Adrenal gland (tissue), 9 donors: ENCODE measurements at regions not wholly inside any gene's neighbourhood (a gene's known extent, or its start where the extent isn't known, plus 50 kb on each side); places are given as distances from the start of the nearest gene placed in this dataset.

Source experiments
- DNase-seq, 7 donors: peaks; one replicate each; pipeline ENCODE4 v3.0.0-alpha.2; 2019 to 2020
- H3K27ac ChIP-seq, 5 donors: fragments of 200-600 bp; sonication (generic) in 4 of 5; 1 replicate in 3 of 5; 2 replicates in 2 of 5; pipeline versions ENCODE4 v1.5.1 to v1.8.0; 2016 to 2020; ENCODE audit warnings: mild to moderate bottlenecking in 1 of 5
- H3K27me3 ChIP-seq: fragments of 200-600 bp; 2 replicates; pipeline ENCODE4 v1.8.0; 2021
- H3K36me3 ChIP-seq, 2 donors: fragments of 200-600 bp; replicated peaks in 1 of 2; 1 replicate in 1 of 2; 2 replicates in 1 of 2; pipeline versions ENCODE4 v1.5.1 to v1.8.0; 2018 to 2022
- H3K4me1 ChIP-seq, 2 donors: fragments of 200-600 bp; replicated peaks in 1 of 2; 1 replicate in 1 of 2; 2 replicates in 1 of 2; pipeline versions ENCODE4 v1.5.1 to v1.8.0; 2018 to 2021
- H3K4me3 ChIP-seq, 4 donors: fragments of 200-600 bp; sonication (generic) in 3 of 4; one replicate each; pipeline ENCODE4 v1.5.1; 2016 to 2018
- H3K9me3 ChIP-seq, 3 donors: fragments of 200-600 bp; sonication (generic) in 1 of 3; replicated peaks in 1 of 3; 1 replicate in 2 of 3; 2 replicates in 1 of 3; pipeline versions ENCODE4 v1.5.1 to v1.8.0; 2016 to 2021
- CTCF ChIP-seq, 6 experiments: fragments of 450-650 bp in 4 of 6; fragments of 200-600 bp in 2 of 6; sonication (generic) in 1 of 6; IDR thresholded peaks; 1 replicate in 5 of 6; 2 replicates in 1 of 6; pipeline versions ENCODE4 v1.5.1 to v1.8.0; 2016 to 2021; ENCODE audit warnings: antibody characterized with exemption in 6 of 6, mild to moderate bottlenecking in 2 of 6, moderate library complexity in 1 of 6
- POLR2A ChIP-seq, 2 donors: fragments of 450-650 bp; IDR thresholded peaks; one replicate each; pipeline ENCODE4 v1.6.1; 2017; ENCODE audit warnings: antibody characterized with exemption in 2 of 2, mild to moderate bottlenecking in 2 of 2, moderate library complexity in 1 of 2
- WGBS, 4 donors: extraction: QIAGEN DNeasy Blood & Tissue Kit in 2 of 4; methylation state at CpG; one replicate each; pipeline versions ENCODE4 v1.1.5 to v1.1.7; 2013 to 2017; 5-methylcytosine and 5-hydroxymethylcytosine counted together
- intact Hi-C, 2 donors: fragments of 100-400 bp; cut with DNase I; formaldehyde crosslinking; loops; one replicate each; pipeline versions ENCODE4 v1.14.1 to v1.15.0; 2022 to 2023
- donor health status: healthy with polysubstance abuse.
- donor health status: Bipolar disorder and iron deficiency.
- donor health status: DM: yes; HTN: yes; CAD: no.
- donor health status: DM: no; HTN: no; CAD: no.
- donor health status: DM: no; HTN: no; CAD: no.

GRCh38 chr4:123546573-123547060, 150.0 kb downstream of the SPRY1 start:
- no peak for DNase-seq
- H3K36me3 ChIP-seq = no peaks in the 10 kb centered on the region
- TF ChIP-seq CTCF (IDR thresholded peaks at IDR 0.05) = no peak
- no peak for TF ChIP-seq POLR2A (IDR thresholded peaks at IDR 0.05)
- H3K4me1 ChIP-seq = no peaks in the 10 kb centered on the region
- no peaks in the 10 kb centered on the region for H3K9me3 ChIP-seq
- no peak overlapping the region for H3K27ac ChIP-seq
- H3K4me3 ChIP-seq = no peak overlapping the region
- no peaks in the 10 kb centered on the region for H3K27me3 ChIP-seq
- WGBS, 4 donors = 75 to 78% (median 77%) methylated on average over 7 to 9 of the region's 9 CpGs
- intact Hi-C loops = no loop called here

GRCh38 chr4:123547216-123548165, 150.9 kb downstream of the SPRY1 start:
- WGBS, 4 donors = 82 to 88% (median 85%) methylated on average over 26 of the region's 26 CpGs
- Histone ChIP-seq H3K4me1 (no peaks in the 10 kb centered on the region), H3K4me3 (no peak overlapping the region), H3K9me3 (no peaks in the 10 kb centered on the region), H3K27me3 (no peaks in the 10 kb centered on the region), H3K27ac (no peak overlapping the region), H3K36me3 (no peaks in the 10 kb centered on the region)
- no peak for TF ChIP-seq CTCF (IDR thresholded peaks at IDR 0.05)
- intact Hi-C loops = no loop called here
- no peak for DNase-seq

- TF ChIP-seq POLR2A (IDR thresholded peaks at IDR 0.05) = no peak
- no peak for TF ChIP-seq CTCF (IDR thresholded peaks at IDR 0.05)
- Histone ChIP-seq H3K9me3 (no peaks in the 10 kb centered on the region), H3K4me3 (no peak overlapping the region), H3K4me1 (peaks cover 0 to 26% of the 10 kb centered on the region in 2 donors), H3K36me3 (no peaks in the 10 kb centered on the region), H3K27me3 (no peaks in the 10 kb centered on the region), H3K27ac (no peak overlapping the region)
- intact Hi-C loops = no loop called here
- 74 to 82% (median 81%) methylated on average over 4 of the region's 4 CpGs for WGBS, 4 donors
- no peak for DNase-seq
Measured at GRCh38 chr4:123553279-123553678, 156.7 kb downstream of the SPRY1 start.

- H3K4me1 ChIP-seq = peaks cover 0 to 26% of the 10 kb centered on the region in 2 donors
- 72 to 86% (median 85%) methylated on average over 3 of the region's 3 CpGs for WGBS, 4 donors
- H3K27me3 ChIP-seq = no peaks in the 10 kb centered on the region
- no peak for DNase-seq
- H3K36me3 ChIP-seq = no peaks in the 10 kb centered on the region
- H3K4me3 ChIP-seq = no peak overlapping the region
- H3K27ac ChIP-seq = no peak overlapping the region
- intact Hi-C loops = no loop called here
- TF ChIP-seq POLR2A (IDR thresholded peaks at IDR 0.05) = no peak
- TF ChIP-seq CTCF (IDR thresholded peaks at IDR 0.05) = no peak
- no peaks in the 10 kb centered on the region for H3K9me3 ChIP-seq
Measured at GRCh38 chr4:123553733-123554637, 157.4 kb downstream of the SPRY1 start.
